ENCODE measurements at regions not wholly inside any gene's neighbourhood (a gene's known extent, or its start where the extent isn't known, plus 50 kb on each side); places are given as distances from the start of the nearest gene placed in this dataset.

- no peak overlapping the region for H3K27ac ChIP-seq
- no peak for TF ChIP-seq ZFX (IDR thresholded peaks at IDR 0.05; ENCODE audit: borderline replicate concordance)
- no peak for TF ChIP-seq CTCF (IDR thresholded peaks at IDR 0.05)
Observed at GRCh38 chr5:71993600-71993999, 113.7 kb upstream of the MAP1B start.

GRCh38 chr5:71996789-71997188 is 110.5 kb upstream of the MAP1B start:
- TF ChIP-seq ZFX (IDR thresholded peaks at IDR 0.05; ENCODE audit: borderline replicate concordance) (no peak), CTCF (IDR thresholded peaks at IDR 0.05) (no peak)
- no peak overlapping the region for H3K27ac ChIP-seq

- no peak for TF ChIP-seq CTCF (IDR thresholded peaks at IDR 0.05)
- no peak for TF ChIP-seq ZFX (IDR thresholded peaks at IDR 0.05; ENCODE audit: borderline replicate concordance)
Observed at GRCh38 chr5:71998746-71999145, 108.5 kb upstream of the MAP1B start.

GRCh38 chr5:72000707-72001106 is 106.6 kb upstream of the MAP1B start:
- H3K27ac ChIP-seq = no peak overlapping the region
- TF ChIP-seq ZFX (IDR thresholded peaks at IDR 0.05; ENCODE audit: borderline replicate concordance) = no peak

More at GRCh38 chr5:71998746-71999145, 108.5 kb upstream of the MAP1B start:
- no peak overlapping the region for H3K27ac ChIP-seq

GRCh38 chr5:72005671-72006070 is 101.6 kb upstream of the MAP1B start:
- no peak overlapping the region for H3K27ac ChIP-seq
- TF ChIP-seq ZFX (IDR thresholded peaks at IDR 0.05; ENCODE audit: borderline replicate concordance) (no peak), CTCF (IDR thresholded peaks at IDR 0.05) (no peak)

GRCh38 chr5:72006361-72006760 is 100.9 kb upstream of the MAP1B start:
- TF ChIP-seq ZFX (IDR thresholded peaks at IDR 0.05; ENCODE audit: borderline replicate concordance) = no peak
- no peak for TF ChIP-seq CTCF (IDR thresholded peaks at IDR 0.05)
- H3K27ac ChIP-seq = no peak overlapping the region

- TF ChIP-seq CTCF (IDR thresholded peaks at IDR 0.05) (no peak), ZFX (IDR thresholded peaks at IDR 0.05; ENCODE audit: borderline replicate concordance) (no peak)
Observed at GRCh38 chr5:72007336-72008111, 99.8 kb upstream of the MAP1B start.

More at GRCh38 chr5:72007336-72008111, 99.8 kb upstream of the MAP1B start:
- no peak overlapping the region for H3K27ac ChIP-seq

Data from 22Rv1 (cell line).